ENCODE measurements at regions not wholly inside any gene's neighbourhood (a gene's known extent, or its start where the extent isn't known, plus 50 kb on each side); places are given as distances from the start of the nearest gene placed in this dataset.

GRCh38 chr19:29022599-29022998 is 190.4 kb downstream of the UQCRFS1 start:
- DNase-seq (ENCODE audit: low read depth), result no peak

GRCh38 chr19:29022165-29022564 is 190.8 kb downstream of the UQCRFS1 start:
- H3K4me3 ChIP-seq (ENCODE audit: low read depth, low read length), result no peak overlapping the region
- DNase-seq (ENCODE audit: low read depth), result no peak
- TF ChIP-seq CTCF (conservative IDR thresholded peaks at IDR 0.05; ENCODE audit: low read depth, low read length), result no peak

More at GRCh38 chr19:29022599-29022998, 190.4 kb downstream of the UQCRFS1 start:
- no peak overlapping the region for H3K4me3 ChIP-seq (ENCODE audit: low read depth, low read length)
- no peak for TF ChIP-seq CTCF (conservative IDR thresholded peaks at IDR 0.05; ENCODE audit: low read depth, low read length)

- TF ChIP-seq CTCF (conservative IDR thresholded peaks at IDR 0.05; ENCODE audit: low read depth, low read length), result no peak
- DNase-seq (ENCODE audit: low read depth), result no peak
- no peak overlapping the region for H3K4me3 ChIP-seq (ENCODE audit: low read depth, low read length)
These were observed 191.6 kb downstream of the UQCRFS1 start for GRCh38 chr19:29021232-29021916.

GRCh38 chr19:29019403-29019802 is 193.5 kb downstream of the UQCRFS1 start:
- no peak for TF ChIP-seq CTCF (conservative IDR thresholded peaks at IDR 0.05; ENCODE audit: low read depth, low read length)
- DNase-seq (ENCODE audit: low read depth), result no peak
- H3K4me3 ChIP-seq (ENCODE audit: low read depth, low read length), result no peak overlapping the region

- TF ChIP-seq CTCF (conservative IDR thresholded peaks at IDR 0.05; ENCODE audit: low read depth, low read length), result no peak
- H3K4me3 ChIP-seq (ENCODE audit: low read depth, low read length), result no peak overlapping the region
- DNase-seq (ENCODE audit: low read depth), result no peak
These were observed 194.4 kb downstream of the UQCRFS1 start for GRCh38 chr19:29018542-29018941.

- TF ChIP-seq CTCF (conservative IDR thresholded peaks at IDR 0.05; ENCODE audit: low read depth, low read length), result no peak
- no peak overlapping the region for H3K4me3 ChIP-seq (ENCODE audit: low read depth, low read length)
- DNase-seq (ENCODE audit: low read depth), result no peak
These were observed 195.2 kb downstream of the UQCRFS1 start for GRCh38 chr19:29017788-29018187.

Data from choroid plexus epithelial cell (primary cell).